GM21423 (cell line): ENCODE measurements at regions not wholly inside any gene's neighbourhood (a gene's known extent, or its start where the extent isn't known, plus 50 kb on each side); places are given as distances from the start of the nearest gene placed in this dataset.
"Not testable (repeated sequence)": the region's sequence is repeated elsewhere in the genome, so short reads cannot be mapped to it uniquely, and the experiment has no call there.

Source experiments
- ATAC-seq: cut with Tn5 transposase; IDR thresholded peaks from one replicate; pipeline ENCODE4 v1.9.1; 2021; ENCODE audit warnings: mild to moderate bottlenecking, moderate library complexity; ENCODE audit not compliant: unreplicated experiment

DNA sequence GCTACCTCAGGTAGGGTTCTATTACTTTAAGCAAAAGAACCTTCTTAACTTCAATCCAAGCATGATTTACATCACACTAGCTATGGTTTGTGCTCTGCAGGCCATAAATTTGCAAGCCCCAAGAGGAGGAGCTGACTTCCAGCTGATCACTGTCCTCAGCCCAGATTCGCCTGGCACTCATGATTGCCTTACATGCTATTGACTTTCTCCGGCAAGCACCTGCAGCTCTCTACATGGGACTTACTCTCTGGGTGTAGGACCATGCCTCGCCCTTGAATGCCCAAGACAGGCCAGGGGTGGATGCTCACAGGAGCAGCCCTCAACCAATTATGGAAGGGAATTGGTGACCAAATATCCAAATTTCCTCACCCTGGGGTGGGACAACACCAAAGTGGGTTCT is 99.8 kb downstream of the ESM1 start:
- no peak for ATAC-seq

DNA sequence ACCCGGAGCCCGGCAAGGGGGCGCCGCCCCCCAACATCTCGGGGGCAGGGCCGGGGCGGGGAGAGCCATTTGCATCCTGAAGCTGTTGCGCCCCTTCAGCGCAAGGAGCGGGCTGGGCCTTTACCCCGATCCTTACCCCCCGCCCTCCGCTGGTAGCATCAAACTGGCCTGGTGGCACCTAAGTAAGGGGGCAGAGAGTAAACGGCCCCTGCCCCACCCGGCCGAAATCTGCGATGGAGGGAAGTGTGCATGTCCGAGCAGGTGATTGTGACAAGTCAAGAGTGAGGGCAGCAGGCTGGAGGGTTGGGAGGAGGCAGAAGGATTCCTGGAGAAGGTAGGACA is 101.2 kb downstream of the ESM1 start:
- ATAC-seq = no peak

DNA sequence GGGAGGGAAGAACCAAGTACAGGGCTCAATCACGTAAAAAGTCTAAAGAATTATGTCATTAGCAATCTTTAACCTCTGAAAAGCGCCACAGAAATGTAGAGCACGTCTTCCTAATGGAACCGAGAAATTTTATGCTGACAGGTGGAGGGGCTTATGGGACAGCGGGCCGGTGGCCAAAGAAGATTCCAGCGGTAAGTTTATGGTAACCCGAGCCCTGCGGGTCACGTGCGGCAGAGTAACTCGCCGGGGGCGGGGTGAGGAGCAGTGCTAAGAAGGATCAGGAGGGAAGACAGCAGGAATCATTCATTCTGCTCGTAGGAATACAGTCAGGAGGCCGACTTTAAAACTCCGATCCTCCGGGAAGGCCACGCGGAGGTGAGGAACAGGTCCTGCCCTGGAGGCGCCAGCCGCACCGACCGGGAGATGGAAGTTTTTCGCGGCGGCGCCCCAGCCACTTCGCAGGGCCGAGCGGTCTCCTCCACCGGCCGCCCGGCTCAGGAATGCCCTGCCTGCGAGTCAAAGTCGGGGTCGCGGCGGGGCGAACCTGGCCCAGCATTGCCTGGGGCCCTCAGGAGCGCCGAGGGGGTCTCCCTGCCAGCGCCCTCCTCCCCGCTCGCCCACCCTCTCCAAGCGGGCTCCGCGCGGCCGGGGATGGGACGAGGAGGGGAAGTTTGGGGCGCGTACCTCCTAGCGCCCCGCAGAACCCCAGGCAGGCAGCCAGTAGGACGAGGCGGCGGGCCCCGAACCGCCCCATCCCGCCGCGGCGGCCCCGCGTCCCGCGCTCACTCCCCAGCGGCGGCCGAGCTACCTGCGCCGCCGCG is 101.8 kb downstream of the ESM1 start:
- no peak for ATAC-seq

DNA sequence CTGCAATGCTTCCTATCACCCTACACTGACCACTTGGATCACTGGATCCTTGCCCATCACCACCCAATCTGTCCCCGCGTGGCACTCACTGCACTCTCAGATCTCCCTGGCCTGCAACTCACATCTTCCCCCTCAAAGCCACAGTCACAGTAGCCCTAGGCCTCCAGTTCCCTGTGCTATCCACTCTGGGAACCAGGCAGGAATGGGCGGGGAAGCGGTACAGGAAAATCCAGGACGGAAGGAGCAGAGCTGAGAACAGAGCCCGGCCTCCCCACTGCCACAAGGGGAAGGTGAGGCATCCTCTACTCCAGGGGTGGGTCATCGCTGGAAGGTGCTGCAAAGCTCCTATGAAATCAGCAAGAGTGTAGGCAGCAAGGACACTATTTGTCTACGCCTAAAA is 102.6 kb downstream of the ESM1 start:
- no peak for ATAC-seq

DNA sequence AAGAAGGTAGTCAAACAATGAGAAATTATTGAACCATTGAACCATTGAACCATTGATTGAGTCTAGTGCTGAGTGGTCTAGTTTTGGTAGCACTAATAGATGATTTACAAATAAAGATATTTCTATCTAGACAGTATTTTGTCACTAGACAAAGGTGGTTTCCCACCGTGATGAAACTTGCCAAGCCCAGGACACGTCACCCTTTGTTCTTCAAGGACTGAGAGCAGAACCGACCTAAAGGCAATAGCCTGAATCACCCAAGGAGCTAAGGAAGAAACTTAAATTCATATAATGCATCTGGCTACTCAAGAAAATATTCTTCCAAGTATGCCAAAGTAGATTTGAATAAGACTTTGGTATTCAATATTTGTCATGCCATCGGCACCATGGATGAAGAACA is 103.3 kb downstream of the ESM1 start:
- no peak for ATAC-seq

DNA sequence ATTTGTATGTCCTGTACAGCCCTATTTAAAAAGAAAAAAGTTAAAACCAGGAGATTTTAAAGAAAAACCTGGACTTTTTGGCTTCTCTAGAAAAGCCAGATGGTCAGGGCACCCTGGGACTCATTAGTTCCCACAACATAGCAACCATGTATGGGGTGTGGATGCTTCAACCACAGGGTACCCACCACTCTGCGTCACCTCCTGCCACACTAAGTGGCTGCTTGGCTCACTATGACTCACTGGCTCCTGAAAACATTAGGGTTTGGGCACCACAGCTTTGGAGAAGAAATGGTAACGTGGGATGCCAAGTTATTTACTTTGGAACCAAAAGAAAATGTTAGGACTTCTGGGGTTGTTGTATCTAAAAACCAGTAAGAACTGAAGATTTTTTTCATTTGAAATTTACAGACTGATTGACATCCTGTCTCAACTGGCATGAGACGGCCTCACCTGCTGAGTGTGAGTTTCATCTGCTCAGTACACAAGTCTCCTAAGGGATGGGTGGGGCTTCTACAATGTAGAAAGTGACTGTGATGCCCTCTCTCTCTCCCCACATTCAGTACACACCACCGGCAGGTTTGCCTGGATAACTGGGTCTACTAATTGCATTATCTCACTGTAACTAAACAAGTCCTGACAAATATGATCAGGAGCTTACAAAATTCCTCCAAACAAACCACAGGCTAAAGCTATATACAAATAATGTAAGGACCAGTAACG is 103.9 kb downstream of the ESM1 start:
- no peak for ATAC-seq

DNA sequence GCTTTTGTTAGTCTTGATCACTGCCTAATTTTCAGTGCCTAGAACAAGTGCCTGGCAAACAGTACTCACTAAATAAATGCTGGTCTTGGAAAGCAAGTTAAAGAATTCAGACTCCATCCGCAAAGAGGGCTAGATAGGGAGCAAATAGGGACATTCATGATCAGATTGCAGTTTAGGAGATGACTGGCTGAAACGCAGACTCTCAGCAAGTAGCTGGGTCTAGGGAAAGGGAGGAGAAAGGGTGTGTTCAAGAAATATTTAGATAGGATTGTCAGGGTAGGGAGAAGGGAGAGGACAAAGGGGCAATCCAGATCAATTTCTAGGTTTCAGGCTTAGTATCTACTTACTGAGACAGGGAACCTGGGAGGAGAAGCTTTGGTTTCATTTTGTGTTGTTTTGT is 108.4 kb downstream of the ESM1 start:
- ATAC-seq = no peak

DNA sequence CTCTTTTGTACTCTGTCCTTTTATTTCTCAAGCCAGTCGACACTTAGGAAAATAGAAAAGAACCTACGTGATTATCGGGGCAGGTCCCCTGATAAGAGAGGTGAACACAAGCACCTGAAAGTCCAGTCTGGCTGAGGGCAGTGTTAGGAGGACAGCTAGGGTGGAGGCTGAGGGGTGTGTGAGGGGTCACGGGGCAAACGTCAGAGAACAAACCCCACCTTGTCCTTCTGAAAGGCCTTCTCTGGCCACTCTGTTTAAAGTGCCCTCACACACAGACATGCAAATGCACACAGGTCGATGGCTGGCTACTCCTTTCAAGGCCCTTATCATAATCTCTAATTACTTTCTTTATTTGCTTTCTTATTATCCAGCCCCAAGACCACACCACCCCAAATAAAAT is 108.8 kb downstream of the ESM1 start:
- no peak for ATAC-seq

DNA sequence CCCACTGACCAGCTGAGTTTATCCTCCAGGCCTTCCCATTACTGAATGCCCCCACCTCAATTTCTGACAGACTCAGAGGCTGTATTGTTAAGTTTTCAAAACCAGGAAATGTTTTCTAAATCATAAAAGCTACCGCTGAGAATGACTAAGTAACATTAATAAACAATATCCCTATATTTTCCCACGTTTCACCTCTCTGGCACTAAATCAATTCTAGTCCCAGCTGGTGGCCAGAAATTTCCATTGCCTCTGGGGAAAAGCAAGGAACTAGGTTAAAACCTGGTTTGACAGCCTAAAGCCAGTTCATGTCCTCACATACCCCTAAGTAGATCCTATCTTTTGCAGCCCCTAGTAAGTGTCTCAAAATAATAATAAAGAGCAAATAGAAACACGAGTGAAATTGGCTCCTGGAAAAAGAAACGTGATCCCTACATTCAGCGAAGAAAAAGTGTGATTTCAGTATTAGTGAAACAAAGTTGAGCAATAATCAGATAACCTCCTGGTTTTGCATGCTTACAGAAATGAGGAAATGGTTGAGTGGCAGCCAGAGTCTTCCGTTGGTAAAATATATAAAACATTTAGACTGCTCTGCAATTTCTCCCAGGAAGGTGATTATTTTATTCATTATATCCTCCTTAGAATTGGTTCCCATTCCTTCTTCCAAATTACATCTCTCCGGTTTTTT is 110.9 kb downstream of the ESM1 start:
- ATAC-seq = no peak

DNA sequence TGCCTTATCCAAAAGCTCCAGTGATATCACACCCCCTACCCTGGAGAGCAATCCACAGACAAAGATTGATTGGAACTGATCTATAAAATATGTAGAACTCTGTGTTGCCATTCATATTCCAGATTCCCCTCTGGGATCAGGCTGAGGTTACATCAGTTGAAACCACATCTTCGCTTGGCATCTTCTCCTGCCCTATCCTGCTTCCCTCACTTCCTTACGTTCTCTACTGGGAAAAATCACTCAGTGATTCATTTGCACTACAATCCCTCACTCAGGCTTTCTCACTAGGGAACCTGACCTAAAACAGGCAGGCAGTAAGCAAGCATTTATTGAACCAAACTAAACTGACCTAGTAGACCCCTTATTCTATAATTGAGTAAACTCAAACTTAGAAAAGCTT is 111.7 kb downstream of the ESM1 start:
- ATAC-seq = no peak

DNA sequence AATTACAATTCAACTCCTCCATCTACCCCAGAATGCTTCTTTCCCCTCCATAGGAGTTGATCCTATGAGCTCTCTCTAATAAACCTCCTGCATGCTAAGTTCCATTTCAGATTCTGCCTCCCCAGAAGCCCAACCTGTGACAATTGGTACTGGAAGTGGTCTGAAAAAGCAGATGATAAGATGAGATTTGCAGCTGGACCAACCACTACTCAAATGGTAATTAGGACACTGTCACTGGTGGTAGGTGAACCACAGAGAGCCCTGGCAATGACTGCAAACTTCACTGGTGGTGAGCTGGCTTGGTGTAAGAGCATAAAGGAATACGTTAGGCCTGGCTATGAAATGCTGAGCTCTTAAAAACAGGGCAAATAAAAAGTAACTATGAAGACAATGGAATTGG is 112.6 kb downstream of the ESM1 start:
- ATAC-seq = no peak

DNA sequence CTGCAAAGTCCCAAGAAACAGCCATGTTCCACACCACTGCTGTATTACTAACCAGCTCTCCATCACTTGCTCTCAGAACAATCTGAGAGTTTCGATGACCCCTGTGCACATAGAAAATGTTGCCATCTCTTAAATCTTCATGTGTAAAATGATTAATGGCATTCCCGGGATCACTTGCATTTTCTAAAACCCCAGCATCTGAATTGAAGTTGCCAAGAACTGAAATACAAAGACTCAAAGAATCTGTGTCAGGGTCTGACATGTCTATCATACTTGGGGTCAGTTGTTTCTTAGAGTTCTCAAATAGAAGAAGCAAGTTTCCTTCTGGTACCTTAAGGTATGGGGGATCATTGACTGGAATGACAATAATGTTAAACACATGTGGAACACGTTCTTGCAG is 115.1 kb downstream of the ESM1 start:
- no peak for ATAC-seq

DNA sequence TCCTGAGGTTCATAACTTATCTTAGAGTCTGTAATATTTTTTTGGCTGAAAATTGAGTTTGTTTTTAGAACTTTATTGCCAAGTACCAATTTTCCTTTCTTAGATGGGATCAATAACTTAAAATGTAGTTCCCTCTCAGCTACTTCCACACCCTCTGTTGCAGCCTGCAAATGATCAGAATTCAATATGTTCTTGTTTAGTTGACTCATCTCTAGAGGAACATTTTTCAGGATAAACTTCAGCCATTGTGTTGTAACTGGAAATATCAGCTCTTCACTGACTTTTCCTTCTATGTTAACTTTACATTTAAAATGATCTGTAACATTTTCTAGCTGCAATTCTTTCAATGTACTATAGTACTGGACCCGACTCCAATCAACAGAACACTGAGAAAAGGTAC is 115.7 kb downstream of the ESM1 start:
- ATAC-seq = no peak

DNA sequence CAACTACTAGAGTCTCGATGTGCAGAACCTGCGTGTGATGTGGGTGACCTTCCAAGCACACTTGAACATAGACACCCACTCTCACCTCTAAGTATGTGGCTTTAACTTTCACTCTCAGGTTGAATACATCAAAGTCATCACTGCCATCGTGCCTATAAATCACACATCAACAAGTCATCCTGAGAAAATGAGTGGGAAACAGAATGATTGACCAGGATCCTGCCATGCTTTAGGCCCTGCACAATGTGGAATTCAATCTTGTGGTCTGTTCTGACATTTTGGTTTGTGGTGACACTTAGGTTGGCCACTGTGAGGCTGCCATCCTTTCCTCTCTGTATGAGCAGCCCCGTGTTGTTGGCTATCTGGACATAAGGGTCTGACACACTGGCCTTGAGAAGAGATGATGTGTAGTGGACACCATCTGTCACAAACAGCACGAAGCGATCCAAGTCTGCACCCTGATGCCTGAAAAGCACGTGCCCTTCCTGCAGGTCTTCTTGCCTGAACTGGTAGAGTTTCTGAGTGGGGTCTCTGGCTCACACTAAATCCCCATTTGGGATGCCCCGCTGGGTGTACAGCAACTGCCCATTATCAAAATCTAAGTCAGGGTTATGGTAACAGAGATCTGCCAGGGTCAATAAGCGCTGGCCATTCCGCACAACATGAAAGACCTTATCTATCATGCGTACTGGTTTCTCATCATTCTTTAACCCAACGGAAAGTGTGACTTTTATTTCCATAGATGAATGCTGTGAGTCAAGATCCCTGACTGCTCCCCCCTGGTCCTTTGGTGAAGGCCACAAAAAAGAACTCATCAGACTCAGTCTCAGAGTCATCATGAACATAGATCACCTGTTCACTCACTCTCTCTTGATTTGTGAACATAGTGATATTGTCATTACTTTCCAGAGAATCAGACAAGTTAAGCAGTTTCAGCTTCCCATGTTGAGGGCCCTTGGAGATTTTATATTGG is 116.6 kb downstream of the ESM1 start:
- ATAC-seq = no peak

DNA sequence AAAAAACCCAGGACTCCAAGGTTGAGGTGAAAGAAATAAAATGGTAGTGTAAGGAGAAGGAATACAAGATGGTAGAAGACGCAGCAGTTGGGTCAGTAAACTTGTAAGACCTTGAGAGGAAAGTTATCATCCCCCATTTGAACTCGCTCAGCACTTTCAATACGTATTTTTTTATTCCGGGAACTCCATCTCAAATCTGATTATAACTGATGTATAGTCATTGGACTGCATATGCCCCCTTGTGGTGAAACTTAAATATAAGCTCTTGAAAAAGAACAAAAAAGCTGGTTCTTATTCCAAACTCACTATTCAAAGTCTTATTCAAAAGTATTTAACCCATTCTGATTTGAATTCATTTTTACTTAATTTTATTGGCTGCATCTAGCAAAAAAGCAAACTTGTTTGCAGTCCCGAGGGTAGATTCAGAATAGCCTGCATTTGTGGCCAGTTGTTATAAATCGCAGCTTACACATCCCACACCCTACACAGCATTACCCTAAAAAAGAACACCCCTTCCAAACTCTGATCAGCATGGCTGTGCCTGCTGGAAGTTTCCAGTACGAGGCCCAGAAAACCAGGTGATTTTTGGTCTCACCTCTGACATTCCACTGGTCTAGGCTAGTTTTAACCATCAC is 118.0 kb downstream of the ESM1 start:
- no peak for ATAC-seq

DNA sequence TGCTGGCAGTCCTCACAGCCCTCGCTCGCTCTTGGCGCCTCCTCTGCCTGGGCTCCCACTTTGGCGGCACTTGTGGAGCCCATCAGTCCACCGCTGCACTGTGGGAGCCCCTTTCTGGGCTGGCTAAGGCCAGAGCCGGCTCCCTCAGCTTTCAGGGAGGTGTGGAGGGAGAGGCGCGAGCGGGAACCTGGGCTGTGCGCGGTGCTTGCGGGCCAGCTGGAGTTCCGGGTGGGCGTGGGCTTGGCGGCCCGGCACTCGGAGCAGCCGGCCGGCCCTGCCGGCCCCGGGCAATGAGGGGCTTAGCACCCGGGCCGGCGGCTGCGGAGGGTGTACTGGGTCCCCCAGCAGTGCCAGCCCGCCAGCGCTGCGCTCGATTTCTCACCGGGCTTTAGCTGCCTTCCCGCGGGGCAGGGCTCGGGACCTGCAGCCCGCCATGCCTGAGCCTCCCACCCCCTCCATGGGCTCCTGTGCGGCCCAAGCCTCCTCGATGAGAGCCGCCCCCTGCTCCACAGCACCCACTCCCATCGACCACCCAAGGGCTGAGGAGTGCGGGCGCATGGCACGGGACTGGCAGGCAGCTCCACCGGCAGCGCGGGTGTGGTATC is 120.4 kb downstream of the ESM1 start:
- not testable (repeated sequence) for ATAC-seq

DNA sequence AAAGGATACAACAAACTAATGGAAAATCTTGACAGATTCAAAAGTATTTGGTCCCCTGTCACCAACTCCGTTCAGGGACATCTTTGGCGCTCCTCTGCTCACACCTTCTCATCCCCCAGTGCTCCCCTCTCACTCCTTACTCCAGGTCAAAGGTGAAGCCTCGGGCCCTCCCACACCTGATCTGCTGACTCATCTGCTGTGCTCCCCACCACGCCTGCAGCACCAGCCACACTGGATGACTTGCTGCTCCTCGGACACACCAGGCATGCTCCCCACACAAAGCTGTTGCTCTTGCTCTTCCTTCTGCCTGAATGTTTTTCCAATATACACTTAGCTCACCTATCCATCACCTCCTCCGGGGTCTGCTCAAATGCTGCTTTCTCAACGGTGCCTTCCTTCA is 123.4 kb downstream of the ESM1 start:
- ATAC-seq = no peak

DNA sequence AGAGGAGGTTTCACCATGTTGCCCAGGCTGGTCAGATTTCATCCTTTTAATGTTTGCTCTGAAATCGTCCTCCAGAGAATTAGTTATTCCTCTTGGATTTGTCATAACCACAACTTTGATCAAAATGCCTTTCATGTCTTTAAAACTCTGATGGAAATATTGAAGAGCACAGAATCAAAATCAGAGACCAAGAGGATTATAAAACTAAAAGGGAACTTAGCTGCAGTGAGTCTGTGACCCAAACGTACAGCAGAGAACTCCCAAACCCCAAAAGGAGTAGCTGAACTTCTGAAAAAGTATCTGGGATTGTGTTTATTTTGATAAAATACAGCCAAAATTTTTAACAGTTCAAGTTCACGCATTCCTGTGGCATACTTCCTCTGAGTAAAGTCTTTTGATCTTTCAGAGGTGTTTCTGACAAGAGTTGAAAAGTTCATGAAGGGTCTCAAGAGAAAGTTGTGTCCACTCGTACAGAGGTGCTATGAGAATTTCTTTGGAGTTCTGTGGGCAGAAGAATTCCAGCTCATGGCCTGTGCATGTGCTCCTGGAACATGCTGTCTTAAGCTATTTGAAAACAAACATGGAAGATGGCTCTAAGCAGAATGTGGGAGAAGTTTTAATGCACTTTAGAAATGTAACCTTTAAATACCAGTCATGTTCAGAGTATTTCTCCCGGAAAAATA is 124.0 kb downstream of the ESM1 start:
- ATAC-seq = no peak

DNA sequence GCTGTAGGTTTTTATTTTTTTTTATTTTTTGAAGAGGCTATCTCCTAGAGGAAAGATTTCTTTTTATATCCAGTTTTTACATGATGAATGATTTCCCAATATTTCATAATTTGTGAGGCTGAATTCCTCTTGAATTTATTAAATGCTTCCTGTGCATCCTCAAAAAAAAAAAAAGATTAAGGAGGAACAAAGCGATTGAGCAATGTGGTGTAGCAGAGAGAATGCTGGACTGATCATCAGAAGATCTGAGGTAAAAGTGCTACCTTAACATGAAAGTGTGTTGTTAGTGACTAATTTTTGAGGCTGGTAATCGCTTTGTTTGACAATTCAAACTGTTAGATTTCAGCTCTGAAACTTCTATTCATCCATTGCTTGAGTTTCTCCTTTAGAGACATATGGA is 125.1 kb downstream of the ESM1 start:
- no peak for ATAC-seq
